ENCODE measurements at regions not wholly inside any gene's neighbourhood (a gene's known extent, or its start where the extent isn't known, plus 50 kb on each side); places are given as distances from the start of the nearest gene placed in this dataset.

DNA sequence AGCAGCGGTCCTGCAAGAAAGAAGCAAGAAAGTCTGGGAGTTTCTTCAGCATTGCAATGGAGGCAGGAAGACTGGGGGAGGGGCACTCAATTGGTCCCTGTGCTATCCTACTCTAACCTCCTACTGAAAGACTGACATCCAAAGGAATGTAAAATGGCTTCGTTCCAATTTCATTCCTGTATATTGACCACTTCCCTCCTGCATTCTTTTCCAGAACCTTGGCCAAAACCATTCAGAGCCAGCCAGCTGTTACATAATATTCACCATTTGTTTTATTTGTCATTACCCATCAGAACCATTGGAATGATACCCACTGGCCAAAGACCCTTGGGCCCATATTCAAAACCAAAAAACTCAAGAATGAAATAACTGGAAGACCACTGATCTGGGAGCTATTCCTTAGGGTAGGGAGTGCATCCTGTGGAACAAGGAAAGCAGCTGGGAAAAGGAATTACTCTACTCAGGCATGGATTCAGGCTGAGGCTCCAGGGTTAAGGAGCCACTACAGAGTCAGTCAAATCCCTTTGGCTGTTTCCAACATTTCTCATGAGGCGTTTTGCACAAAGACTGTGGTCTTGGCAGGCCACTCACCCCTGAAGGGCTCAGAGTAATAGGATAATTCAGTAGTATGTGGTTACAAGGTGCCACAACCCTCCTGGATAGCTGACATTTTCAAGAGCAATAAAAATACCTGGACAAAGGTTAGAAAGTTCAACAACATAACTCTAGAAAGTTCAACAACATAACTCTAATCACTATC is 148.7 kb upstream of the SLC1A3 start:
- SMC1A ChIA-PET (ENCODE audit: uncharacterized antibody, unreplicated experiment) = no interaction called here
- Histone ChIP-seq H4K20me1 (ENCODE audit: control insufficient read depth, insufficient read depth) (no peaks in the 10 kb centered on the region), H3K79me2 (ENCODE audit: control insufficient read depth, insufficient read depth, low read length) (no peaks in the 10 kb centered on the region), H3K4me1 (ENCODE audit: control insufficient read depth, insufficient read depth, low read length) (no peaks in the 10 kb centered on the region), H2AFZ (ENCODE audit: control insufficient read depth, low read depth, low read length) (no peak overlapping the region), H3K9ac (ENCODE audit: control insufficient read depth, insufficient read depth, low read length) (no peak overlapping the region), H3K4me3 (no peak overlapping the region), H3K27me3 (replicated peaks in 1 of 2; ENCODE audit: control insufficient read depth in 2 of 2, insufficient read depth in 2 of 2, low read length in 1 of 2) (no peaks in the 10 kb centered on the region), H3K36me3 (ENCODE audit: control insufficient read depth in 2 of 2, insufficient read depth in 2 of 2, low read length in 1 of 2) (no peaks in the 10 kb centered on the region), H3K4me2 (ENCODE audit: control insufficient read depth, insufficient read depth) (no peak overlapping the region), H3K27ac (ENCODE audit: control insufficient read depth, insufficient read depth) (no peak overlapping the region), H3K9me3 (replicated peaks; ENCODE audit: control insufficient read depth, insufficient read depth, low read length) (no peaks in the 10 kb centered on the region)
- WGBS (ENCODE audit: insufficient coverage, insufficient replicate concordance, low lambda C conversion rate, missing lambda C conversion rate) = 16% methylated on average over 3 of the region's 3 CpGs
- intact Hi-C loops (cut with micrococcal nuclease; ENCODE audit: unreplicated experiment) (no loop called here), in situ Hi-C loops (cut with MboI) (no loop called here)
- POLR2A ChIA-PET = no interaction called here
- FAIRE-seq = no peak
- no peak for TF ChIP-seq GATAD2B (conservative IDR thresholded peaks at IDR 0.05; ENCODE audit: low read depth)
- TF ChIP-seq, protein P1, sequence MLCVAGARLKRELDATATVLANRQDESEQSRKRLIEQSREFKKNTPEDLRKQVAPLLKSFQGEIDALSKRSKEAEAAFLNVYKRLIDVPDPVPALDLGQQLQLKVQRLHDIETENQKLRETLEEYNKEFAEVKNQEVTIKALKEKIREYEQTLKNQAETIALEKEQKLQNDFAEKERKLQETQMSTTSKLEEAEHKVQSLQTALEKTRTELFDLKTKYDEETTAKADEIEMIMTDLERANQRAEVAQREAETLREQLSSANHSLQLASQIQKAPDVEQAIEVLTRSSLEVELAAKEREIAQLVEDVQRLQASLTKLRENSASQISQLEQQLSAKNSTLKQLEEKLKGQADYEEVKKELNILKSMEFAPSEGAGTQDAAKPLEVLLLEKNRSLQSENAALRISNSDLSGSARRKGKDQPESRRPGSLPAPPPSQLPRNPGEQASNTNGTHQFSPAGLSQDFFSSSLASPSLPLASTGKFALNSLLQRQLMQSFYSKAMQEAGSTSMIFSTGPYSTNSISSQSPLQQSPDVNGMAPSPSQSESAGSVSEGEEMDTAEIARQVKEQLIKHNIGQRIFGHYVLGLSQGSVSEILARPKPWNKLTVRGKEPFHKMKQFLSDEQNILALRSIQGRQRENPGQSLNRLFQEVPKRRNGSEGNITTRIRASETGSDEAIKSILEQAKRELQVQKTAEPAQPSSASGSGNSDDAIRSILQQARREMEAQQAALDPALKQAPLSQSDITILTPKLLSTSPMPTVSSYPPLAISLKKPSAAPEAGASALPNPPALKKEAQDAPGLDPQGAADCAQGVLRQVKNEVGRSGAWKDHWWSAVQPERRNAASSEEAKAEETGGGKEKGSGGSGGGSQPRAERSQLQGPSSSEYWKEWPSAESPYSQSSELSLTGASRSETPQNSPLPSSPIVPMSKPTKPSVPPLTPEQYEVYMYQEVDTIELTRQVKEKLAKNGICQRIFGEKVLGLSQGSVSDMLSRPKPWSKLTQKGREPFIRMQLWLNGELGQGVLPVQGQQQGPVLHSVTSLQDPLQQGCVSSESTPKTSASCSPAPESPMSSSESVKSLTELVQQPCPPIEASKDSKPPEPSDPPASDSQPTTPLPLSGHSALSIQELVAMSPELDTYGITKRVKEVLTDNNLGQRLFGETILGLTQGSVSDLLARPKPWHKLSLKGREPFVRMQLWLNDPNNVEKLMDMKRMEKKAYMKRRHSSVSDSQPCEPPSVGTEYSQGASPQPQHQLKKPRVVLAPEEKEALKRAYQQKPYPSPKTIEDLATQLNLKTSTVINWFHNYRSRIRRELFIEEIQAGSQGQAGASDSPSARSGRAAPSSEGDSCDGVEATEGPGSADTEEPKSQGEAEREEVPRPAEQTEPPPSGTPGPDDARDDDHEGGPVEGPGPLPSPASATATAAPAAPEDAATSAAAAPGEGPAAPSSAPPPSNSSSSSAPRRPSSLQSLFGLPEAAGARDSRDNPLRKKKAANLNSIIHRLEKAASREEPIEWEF (IDR thresholded peaks at IDR 0.05; ENCODE audit: insufficient replicate concordance, low read depth, low read length) = no peak
- TF ChIP-seq HDAC2 (IDR thresholded peaks at IDR 0.05) = no peak
- BruUV-seq (replicated peaks) = no TSS peak
- CTCF ChIA-PET = no interaction called here
- ATAC-seq = no peak
- no peak for DNase-seq (ENCODE audit: low read depth, low spot score)
- RAD21 ChIA-PET (ENCODE audit: unreplicated experiment) = no interaction called here
